HEK293 (cell line): ENCODE measurements at regions not wholly inside any gene's neighbourhood (a gene's known extent, or its start where the extent isn't known, plus 50 kb on each side); places are given as distances from the start of the nearest gene placed in this dataset.

Source experiments
- GLI2 ChIP-seq: fragments of 450-650 bp; formaldehyde crosslinking; IDR thresholded peaks from 2 replicates; pipeline ENCODE4; 2017; ENCODE audit warnings: missing biosample characterization, missing genetic modification characterization, low read depth, borderline replicate concordance
- KLF9 ChIP-seq: fragments of 450-650 bp; formaldehyde crosslinking; IDR thresholded peaks from 2 replicates; pipeline ENCODE4 v1.5.1; 2016; ENCODE audit warnings: missing biosample characterization, missing genetic modification characterization, low read depth
- SALL2 ChIP-seq: fragments of 450-650 bp; formaldehyde crosslinking; IDR thresholded peaks from 2 replicates; pipeline ENCODE4 v1.5.0; 2017; ENCODE audit warnings: missing biosample characterization, mild to moderate bottlenecking, missing genetic modification characterization, borderline replicate concordance
- SP7 ChIP-seq: fragments of 450-650 bp; formaldehyde crosslinking; IDR thresholded peaks from 2 replicates; pipeline ENCODE4 v1.5.1; 2016; ENCODE audit warnings: missing biosample characterization, missing genetic modification characterization
- ZNF140 ChIP-seq: fragments of 450-650 bp; formaldehyde crosslinking; IDR thresholded peaks from 2 replicates; pipeline ENCODE4 v1.5.1; 2016; ENCODE audit warnings: missing biosample characterization, missing genetic modification characterization
- ZNF146 ChIP-seq: fragments of 450-650 bp; formaldehyde crosslinking; IDR thresholded peaks from 2 replicates; pipeline ENCODE4 v1.5.1; 2016; ENCODE audit warnings: missing biosample characterization, missing genetic modification characterization
- ZNF239 ChIP-seq: fragments of 450-650 bp; formaldehyde crosslinking; IDR thresholded peaks from 2 replicates; pipeline ENCODE4 v1.5.1; 2016; ENCODE audit warnings: missing biosample characterization, missing genetic modification characterization
- ZNF610 ChIP-seq: fragments of 450-650 bp; formaldehyde crosslinking; IDR thresholded peaks from 2 replicates; pipeline ENCODE4 v1.5.1; 2016; ENCODE audit warnings: missing biosample characterization, missing genetic modification characterization, borderline replicate concordance
- TF ChIP-seq, protein P1 (sequence below): fragments of 450-650 bp; formaldehyde crosslinking; IDR thresholded peaks from 2 replicates; pipeline ENCODE4 v1.5.1; 2016; ENCODE audit warnings: missing biosample characterization, missing genetic modification characterization
- TF ChIP-seq, protein P2 (sequence below): fragments of 450-650 bp; formaldehyde crosslinking; IDR thresholded peaks from 2 replicates; pipeline ENCODE4 v1.5.1; 2016; ENCODE audit warnings: missing biosample characterization, missing genetic modification characterization, borderline replicate concordance
- TF ChIP-seq, protein P3 (sequence below): fragments of 450-650 bp; formaldehyde crosslinking; IDR thresholded peaks from 2 replicates; pipeline ENCODE4 v1.5.1; 2016; ENCODE audit warnings: missing biosample characterization, missing genetic modification characterization
- TF ChIP-seq, protein P4 (sequence below): fragments of 450-650 bp; formaldehyde crosslinking; IDR thresholded peaks from 2 replicates; pipeline ENCODE4 v1.5.1; 2016; ENCODE audit warnings: missing biosample characterization, missing genetic modification characterization

DNA sequence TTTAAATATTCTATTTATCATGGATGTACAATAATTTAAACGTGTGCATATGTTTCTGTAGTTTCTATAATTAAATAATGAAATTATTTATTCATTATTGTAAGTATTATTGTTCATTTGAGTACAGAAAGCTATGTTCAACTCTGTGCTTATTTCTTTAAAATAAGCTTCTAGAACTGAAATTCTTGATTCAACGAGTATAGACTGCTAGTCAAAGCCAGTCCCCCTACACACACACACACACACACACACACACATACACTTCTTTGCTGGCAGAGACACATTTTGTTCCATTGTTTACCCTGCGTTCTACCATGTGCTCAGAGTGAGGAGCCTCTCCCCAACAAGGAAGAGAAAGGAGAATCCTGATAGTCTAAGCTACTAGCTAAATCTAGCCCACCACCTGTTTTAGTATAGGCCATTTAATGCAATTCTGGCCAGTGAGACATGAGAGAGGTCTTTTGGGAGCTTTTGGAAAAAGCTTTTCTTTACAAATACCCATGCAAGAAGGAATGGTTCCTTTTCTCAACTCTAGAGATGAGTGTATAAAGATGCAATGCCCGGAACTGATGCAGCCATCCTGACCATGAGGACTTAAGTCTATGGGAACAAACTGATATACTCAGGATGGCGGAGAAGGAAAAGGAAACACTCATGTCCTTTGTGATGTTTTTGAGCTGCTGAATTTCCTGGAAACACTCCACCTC is 161.4 kb downstream of the NDUFA12 start:
- TF ChIP-seq ZNF610 (tag by site-specific recombination) (no peak), GLI2 (tag by site-specific recombination) (no peak), KLF9 (tag by site-specific recombination) (no peak), ZNF146 (tag by site-specific recombination) (no peak), SALL2 (tag by site-specific recombination) (no peak), ZNF140 (tag by site-specific recombination) (no peak), SP7 (tag by site-specific recombination) (no peak), ZNF239 (no peak)
- TF ChIP-seq, protein P1, sequence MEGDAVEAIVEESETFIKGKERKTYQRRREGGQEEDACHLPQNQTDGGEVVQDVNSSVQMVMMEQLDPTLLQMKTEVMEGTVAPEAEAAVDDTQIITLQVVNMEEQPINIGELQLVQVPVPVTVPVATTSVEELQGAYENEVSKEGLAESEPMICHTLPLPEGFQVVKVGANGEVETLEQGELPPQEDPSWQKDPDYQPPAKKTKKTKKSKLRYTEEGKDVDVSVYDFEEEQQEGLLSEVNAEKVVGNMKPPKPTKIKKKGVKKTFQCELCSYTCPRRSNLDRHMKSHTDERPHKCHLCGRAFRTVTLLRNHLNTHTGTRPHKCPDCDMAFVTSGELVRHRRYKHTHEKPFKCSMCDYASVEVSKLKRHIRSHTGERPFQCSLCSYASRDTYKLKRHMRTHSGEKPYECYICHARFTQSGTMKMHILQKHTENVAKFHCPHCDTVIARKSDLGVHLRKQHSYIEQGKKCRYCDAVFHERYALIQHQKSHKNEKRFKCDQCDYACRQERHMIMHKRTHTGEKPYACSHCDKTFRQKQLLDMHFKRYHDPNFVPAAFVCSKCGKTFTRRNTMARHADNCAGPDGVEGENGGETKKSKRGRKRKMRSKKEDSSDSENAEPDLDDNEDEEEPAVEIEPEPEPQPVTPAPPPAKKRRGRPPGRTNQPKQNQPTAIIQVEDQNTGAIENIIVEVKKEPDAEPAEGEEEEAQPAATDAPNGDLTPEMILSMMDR (tag by site-specific recombination): no peak
- TF ChIP-seq, protein P2, sequence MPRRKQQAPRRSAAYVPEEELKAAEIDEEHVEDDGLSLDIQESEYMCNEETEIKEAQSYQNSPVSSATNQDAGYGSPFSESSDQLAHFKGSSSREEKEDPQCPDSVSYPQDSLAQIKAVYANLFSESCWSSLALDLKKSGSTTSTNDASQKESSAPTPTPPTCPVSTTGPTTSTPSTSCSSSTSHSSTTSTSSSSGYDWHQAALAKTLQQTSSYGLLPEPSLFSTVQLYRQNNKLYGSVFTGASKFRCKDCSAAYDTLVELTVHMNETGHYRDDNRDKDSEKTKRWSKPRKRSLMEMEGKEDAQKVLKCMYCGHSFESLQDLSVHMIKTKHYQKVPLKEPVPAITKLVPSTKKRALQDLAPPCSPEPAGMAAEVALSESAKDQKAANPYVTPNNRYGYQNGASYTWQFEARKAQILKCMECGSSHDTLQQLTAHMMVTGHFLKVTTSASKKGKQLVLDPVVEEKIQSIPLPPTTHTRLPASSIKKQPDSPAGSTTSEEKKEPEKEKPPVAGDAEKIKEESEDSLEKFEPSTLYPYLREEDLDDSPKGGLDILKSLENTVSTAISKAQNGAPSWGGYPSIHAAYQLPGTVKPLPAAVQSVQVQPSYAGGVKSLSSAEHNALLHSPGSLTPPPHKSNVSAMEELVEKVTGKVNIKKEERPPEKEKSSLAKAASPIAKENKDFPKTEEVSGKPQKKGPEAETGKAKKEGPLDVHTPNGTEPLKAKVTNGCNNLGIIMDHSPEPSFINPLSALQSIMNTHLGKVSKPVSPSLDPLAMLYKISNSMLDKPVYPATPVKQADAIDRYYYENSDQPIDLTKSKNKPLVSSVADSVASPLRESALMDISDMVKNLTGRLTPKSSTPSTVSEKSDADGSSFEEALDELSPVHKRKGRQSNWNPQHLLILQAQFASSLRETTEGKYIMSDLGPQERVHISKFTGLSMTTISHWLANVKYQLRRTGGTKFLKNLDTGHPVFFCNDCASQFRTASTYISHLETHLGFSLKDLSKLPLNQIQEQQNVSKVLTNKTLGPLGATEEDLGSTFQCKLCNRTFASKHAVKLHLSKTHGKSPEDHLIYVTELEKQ: no peak
- TF ChIP-seq, protein P3, sequence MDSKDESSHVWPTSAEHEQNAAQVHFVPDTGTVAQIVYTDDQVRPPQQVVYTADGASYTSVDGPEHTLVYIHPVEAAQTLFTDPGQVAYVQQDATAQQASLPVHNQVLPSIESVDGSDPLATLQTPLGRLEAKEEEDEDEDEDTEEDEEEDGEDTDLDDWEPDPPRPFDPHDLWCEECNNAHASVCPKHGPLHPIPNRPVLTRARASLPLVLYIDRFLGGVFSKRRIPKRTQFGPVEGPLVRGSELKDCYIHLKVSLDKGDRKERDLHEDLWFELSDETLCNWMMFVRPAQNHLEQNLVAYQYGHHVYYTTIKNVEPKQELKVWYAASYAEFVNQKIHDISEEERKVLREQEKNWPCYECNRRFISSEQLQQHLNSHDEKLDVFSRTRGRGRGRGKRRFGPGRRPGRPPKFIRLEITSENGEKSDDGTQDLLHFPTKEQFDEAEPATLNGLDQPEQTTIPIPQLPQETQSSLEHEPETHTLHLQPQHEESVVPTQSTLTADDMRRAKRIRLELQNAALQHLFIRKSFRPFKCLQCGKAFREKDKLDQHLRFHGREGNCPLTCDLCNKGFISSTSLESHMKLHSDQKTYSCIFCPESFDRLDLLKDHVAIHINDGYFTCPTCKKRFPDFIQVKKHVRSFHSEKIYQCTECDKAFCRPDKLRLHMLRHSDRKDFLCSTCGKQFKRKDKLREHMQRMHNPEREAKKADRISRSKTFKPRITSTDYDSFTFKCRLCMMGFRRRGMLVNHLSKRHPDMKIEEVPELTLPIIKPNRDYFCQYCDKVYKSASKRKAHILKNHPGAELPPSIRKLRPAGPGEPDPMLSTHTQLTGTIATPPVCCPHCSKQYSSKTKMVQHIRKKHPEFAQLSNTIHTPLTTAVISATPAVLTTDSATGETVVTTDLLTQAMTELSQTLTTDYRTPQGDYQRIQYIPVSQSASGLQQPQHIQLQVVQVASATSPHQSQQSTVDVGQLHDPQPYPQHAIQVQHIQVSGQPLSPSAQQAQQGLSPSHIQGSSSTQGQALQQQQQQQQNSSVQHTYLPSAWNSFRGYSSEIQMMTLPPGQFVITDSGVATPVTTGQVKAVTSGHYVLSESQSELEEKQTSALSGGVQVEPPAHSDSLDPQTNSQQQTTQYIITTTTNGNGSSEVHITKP (tag by site-specific recombination): no peak
- TF ChIP-seq, protein P4, sequence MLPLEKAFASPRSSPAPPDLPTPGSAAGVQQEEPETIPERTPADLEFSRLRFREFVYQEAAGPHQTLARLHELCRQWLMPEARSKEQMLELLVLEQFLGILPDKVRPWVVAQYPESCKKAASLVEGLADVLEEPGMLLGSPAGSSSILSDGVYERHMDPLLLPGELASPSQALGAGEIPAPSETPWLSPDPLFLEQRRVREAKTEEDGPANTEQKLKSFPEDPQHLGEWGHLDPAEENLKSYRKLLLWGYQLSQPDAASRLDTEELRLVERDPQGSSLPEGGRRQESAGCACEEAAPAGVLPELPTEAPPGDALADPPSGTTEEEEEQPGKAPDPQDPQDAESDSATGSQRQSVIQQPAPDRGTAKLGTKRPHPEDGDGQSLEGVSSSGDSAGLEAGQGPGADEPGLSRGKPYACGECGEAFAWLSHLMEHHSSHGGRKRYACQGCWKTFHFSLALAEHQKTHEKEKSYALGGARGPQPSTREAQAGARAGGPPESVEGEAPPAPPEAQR (tag by site-specific recombination): no peak
